GM12873 (cell line): ENCODE measurements at regions not wholly inside any gene's neighbourhood (a gene's known extent, or its start where the extent isn't known, plus 50 kb on each side); places are given as distances from the start of the nearest gene placed in this dataset.

Source experiments
- CTCF ChIP-seq: IDR thresholded peaks from 2 replicates; pipeline ENCODE4 v1.5.1; 2012; ENCODE audit warnings: low read depth, mild to moderate bottlenecking, moderate library complexity, low read length, control low read depth; ENCODE audit not compliant: insufficient read depth; ENCODE audit errors: missing control alignments

DNA sequence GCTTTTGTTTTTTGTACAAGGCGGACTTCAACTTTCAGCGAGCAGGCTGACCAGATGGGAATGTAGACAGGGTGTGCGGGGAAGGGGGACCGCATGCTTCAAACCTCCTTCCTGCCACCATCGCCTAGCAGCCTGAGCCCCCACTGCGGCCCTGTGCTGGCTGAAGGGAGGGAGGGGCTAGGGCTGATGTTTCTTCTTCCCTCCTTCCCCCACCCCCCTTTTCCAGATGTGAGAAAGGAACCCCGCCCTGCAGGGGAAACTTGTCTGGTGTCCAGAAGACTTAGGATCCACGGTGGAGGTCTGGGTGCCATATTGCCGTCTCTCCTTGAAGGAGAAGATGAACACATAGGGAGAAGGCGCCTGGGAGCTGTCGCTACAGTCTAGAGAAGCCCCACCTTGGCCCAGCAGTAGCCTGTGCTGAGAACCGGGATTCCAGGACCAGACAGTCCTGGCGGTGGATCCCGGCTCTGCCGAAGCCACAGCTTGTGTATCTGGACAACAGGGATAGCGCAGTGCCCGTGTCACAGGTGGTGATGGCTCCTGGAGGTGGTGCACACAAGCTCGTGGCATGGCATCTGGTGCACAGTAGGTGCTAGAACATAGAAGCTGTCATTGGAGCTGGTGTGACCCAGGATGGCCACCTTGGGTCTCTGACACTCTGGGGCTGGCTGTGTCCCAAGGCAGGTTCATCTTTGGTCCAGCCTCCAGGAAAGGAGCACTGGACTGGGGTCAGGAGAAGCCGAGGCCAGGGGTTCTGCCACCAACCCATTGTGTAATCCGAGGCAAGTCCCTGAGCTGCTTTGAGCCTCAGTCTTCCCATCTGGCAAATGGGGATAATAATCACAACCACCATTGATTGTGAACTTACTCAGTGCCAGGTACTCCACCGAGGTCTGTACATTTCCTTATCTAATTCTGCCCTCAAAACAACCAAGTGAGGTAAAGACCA, 205.6 kb downstream of the C9orf50 start:
- no peak for TF ChIP-seq CTCF

DNA sequence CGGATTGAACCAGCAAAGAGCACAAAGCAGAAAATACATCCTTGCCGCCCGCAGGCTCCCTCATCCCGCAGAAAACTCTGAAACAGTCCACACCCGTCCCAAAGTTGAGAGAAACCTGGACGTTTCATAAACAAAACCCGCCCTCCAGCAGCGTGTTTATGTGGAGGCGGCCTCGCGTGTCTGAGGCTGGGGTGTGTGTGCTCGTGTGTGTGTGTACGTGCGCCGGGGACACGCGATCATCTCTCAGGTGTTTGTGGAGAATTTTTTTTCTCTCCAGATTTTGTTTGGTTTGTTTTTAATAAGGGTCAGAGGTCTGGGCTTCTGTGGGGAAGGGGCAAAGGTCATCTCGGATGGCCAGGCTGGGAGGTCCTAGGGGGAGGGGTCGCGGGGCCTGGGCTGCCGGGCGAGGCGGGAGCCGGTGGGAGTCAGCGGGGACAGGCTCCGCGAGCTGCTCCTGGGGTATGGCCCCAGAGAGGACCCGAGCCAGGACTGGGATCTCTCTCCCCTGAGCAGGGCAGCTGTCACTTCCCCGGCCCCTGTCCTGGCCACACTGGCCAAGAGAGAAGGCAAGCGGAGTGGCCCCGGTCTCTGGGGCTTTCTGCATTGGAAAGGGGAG, 206.4 kb downstream of the C9orf50 start:
- no peak for TF ChIP-seq CTCF

DNA sequence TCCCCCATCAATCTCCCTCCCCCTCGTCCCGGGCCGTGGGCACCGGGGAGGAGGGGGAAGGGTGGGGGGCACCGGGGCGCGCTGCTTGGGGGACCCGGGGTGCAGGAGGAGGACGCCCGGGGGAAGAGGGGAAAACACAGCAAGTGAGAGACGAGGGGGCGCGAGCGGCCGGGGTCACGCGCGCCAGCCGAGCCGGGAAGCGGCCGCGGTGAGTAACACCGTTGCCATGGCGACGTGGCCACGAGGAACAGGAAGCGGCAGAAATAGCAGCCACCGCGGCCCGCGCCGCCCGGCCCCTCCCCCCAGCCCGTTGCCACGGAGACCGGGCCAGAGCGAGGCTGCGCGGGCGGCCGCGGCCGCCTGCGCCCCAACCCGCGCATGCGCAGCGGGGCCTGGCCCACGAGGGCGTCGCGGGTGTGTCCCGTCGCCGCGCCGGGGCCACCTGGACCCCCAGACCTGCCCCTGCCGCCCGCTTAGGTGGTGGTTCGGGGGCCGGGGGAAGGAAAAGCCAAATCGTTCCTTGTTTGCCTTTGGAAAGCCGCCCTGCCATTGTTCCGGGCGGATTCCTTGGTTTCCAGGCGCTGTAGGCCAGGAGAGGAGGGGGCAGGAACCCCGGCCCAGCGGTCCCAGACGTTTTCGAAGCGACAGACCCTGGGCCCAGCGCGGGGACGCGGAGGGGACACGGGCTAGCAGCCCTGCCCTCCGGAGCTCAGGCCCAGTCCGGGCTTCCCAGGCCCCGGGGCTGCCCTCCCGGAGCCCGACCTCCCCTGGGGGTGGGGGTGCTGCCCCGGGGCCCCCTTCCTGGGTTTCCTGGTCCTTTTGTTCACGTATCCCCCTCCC, 207.1 kb downstream of the C9orf50 start:
- TF ChIP-seq CTCF: no peak

- TF ChIP-seq CTCF: no peak
These were observed 207.9 kb downstream of the C9orf50 start for GRCh38 chr9:129412814-129413536.

GRCh38 chr9:129411501-129412175, 209.3 kb downstream of the C9orf50 start:
- TF ChIP-seq CTCF: no peak

- no peak for TF ChIP-seq CTCF
These were observed 210.7 kb downstream of the C9orf50 start for GRCh38 chr9:129410226-129410625.
